Epithelial cell of prostate (primary cell): ENCODE measurements at regions not wholly inside any gene's neighbourhood (a gene's known extent, or its start where the extent isn't known, plus 50 kb on each side); places are given as distances from the start of the nearest gene placed in this dataset.

Experiments
- DNase-seq: peaks from one replicate; pipeline ENCODE4 v3.0.0-alpha.2; 2011; ENCODE audit warnings: low read depth, low spot score
- H3K27ac ChIP-seq: fragments of 450-650 bp; 2 replicates; pipeline ENCODE4 v1.5.1; 2017; ENCODE audit warnings: mild to moderate bottlenecking

GRCh38 chr11:69965821-69966582 is 112.1 kb upstream of the ANO1 start:
- no peak for DNase-seq
- no peak overlapping the region for H3K27ac ChIP-seq

GRCh38 chr11:69966583-69966835 is 111.6 kb upstream of the ANO1 start:
- no peak overlapping the region for H3K27ac ChIP-seq
- DNase-seq = no peak

- no peak overlapping the region for H3K27ac ChIP-seq
Measured at GRCh38 chr11:69966910-69967483, 111.1 kb upstream of the ANO1 start.

GRCh38 chr11:69967484-69967883 is 110.6 kb upstream of the ANO1 start:
- H3K27ac ChIP-seq = no peak overlapping the region
- DNase-seq = no peak

More at GRCh38 chr11:69966910-69967483, 111.1 kb upstream of the ANO1 start:
- no peak for DNase-seq

- DNase-seq = no peak
- H3K27ac ChIP-seq = no peak overlapping the region
Measured at GRCh38 chr11:69968396-69969347, 109.4 kb upstream of the ANO1 start.

- H3K27ac ChIP-seq = no peak overlapping the region
- no peak for DNase-seq
Measured at GRCh38 chr11:69969890-69970784, 108.0 kb upstream of the ANO1 start.

GRCh38 chr11:69970785-69971535 is 107.2 kb upstream of the ANO1 start:
- DNase-seq = no peak
- H3K27ac ChIP-seq = no peak overlapping the region

GRCh38 chr11:69971741-69972140 is 106.4 kb upstream of the ANO1 start:
- no peak overlapping the region for H3K27ac ChIP-seq
- DNase-seq = no peak

- DNase-seq = no peak
- H3K27ac ChIP-seq = no peak overlapping the region
Measured at GRCh38 chr11:69972351-69972802, 105.7 kb upstream of the ANO1 start.

GRCh38 chr11:69974528-69974927 is 103.6 kb upstream of the ANO1 start:
- no peak for DNase-seq
- no peak overlapping the region for H3K27ac ChIP-seq

- no peak for DNase-seq
- no peak overlapping the region for H3K27ac ChIP-seq
Measured at GRCh38 chr11:69975822-69976221, 102.3 kb upstream of the ANO1 start.

GRCh38 chr11:69976794-69977193 is 101.3 kb upstream of the ANO1 start:
- H3K27ac ChIP-seq = no peak overlapping the region
- DNase-seq = no peak

GRCh38 chr11:69977951-69978350 is 100.2 kb upstream of the ANO1 start:
- H3K27ac ChIP-seq = no peak overlapping the region

GRCh38 chr11:69978841-69979614 is 99.1 kb upstream of the ANO1 start:
- DNase-seq = no peak
- no peak overlapping the region for H3K27ac ChIP-seq

More at GRCh38 chr11:69977951-69978350, 100.2 kb upstream of the ANO1 start:
- no peak for DNase-seq

- DNase-seq = no peak
- no peak overlapping the region for H3K27ac ChIP-seq
Measured at GRCh38 chr11:69979632-69980031, 98.5 kb upstream of the ANO1 start.

- no peak for DNase-seq
- no peak overlapping the region for H3K27ac ChIP-seq
Measured at GRCh38 chr11:69981119-69981784, 96.9 kb upstream of the ANO1 start.

- no peak for DNase-seq
- H3K27ac ChIP-seq = no peak overlapping the region
Measured at GRCh38 chr11:69982690-69983570, 95.2 kb upstream of the ANO1 start.
